Sigmoid colon (tissue), 4 donors: ENCODE measurements at regions not wholly inside any gene's neighbourhood (a gene's known extent, or its start where the extent isn't known, plus 50 kb on each side); places are given as distances from the start of the nearest gene placed in this dataset.

Experiments
- CTCF ChIP-seq, 4 experiments: fragments of 450-650 bp in 3 of 4; fragments of 200-600 bp in 1 of 4; IDR thresholded peaks; one replicate each; pipeline ENCODE4 v1.5.1; 2016 to 2019; ENCODE audit warnings: antibody characterized with exemption in 4 of 4, mild to moderate bottlenecking in 3 of 4, moderate library complexity in 2 of 4
- EP300 ChIP-seq, 4 donors: sonication (generic); formaldehyde crosslinking; IDR thresholded peaks; one replicate each; pipeline ENCODE4 v1.6.1; 2017; ENCODE audit warnings: antibody characterized with exemption in 4 of 4
- POLR2A ChIP-seq, 2 donors: fragments of 450-650 bp; IDR thresholded peaks; one replicate each; pipeline ENCODE4 v1.6.1; 2016; ENCODE audit warnings: antibody characterized with exemption in 2 of 2, mild to moderate bottlenecking in 2 of 2, moderate library complexity in 2 of 2

- TF ChIP-seq POLR2A (IDR thresholded peaks at IDR 0.05) = no peak
- TF ChIP-seq CTCF (IDR thresholded peaks at IDR 0.05) = no peak
- TF ChIP-seq EP300 (IDR thresholded peaks at IDR 0.05) = no peak
These were observed 154.3 kb downstream of the RMST start for GRCh38 chr12:97616946-97617345.
